Tibial nerve (tissue), 4 donors: ENCODE measurements at regions not wholly inside any gene's neighbourhood (a gene's known extent, or its start where the extent isn't known, plus 50 kb on each side); places are given as distances from the start of the nearest gene placed in this dataset.

Source experiments
- DNase-seq, 2 donors: peaks; one replicate each; pipeline ENCODE4 v3.0.0-alpha.2; 2019; ENCODE audit warnings: low spot score in 2 of 2
- H3K27ac ChIP-seq, 4 donors: fragments of 200-600 bp; sonication (generic) in 3 of 4; one replicate each; pipeline ENCODE4 v1.5.1; 2017 to 2019; ENCODE audit warnings: mild to moderate bottlenecking in 1 of 4
- H3K27me3 ChIP-seq, 2 donors: fragments of 200-600 bp; sonication (generic) in 1 of 2; one replicate each; pipeline versions ENCODE4 v1.5.1 to v1.6.0; 2017 to 2019
- H3K36me3 ChIP-seq, 3 donors: fragments of 200-600 bp; sonication (generic); one replicate each; pipeline ENCODE4 v1.5.1; 2018 to 2019
- H3K4me1 ChIP-seq, 4 donors: fragments of 200-600 bp; sonication (generic) in 3 of 4; one replicate each; pipeline ENCODE4 v1.5.1; 2017 to 2019
- H3K4me3 ChIP-seq, 4 donors: fragments of 200-600 bp; sonication (generic) in 3 of 4; one replicate each; pipeline ENCODE4 v1.5.1; 2017 to 2019; ENCODE audit warnings: mild to moderate bottlenecking in 1 of 4, moderate library complexity in 1 of 4
- H3K9me3 ChIP-seq, 4 donors: fragments of 200-600 bp; sonication (generic) in 3 of 4; one replicate each; pipeline ENCODE4 v1.5.1; 2017 to 2019
- CTCF ChIP-seq, 5 experiments: fragments of 200-600 bp in 3 of 5; fragments of 450-650 bp in 2 of 5; sonication (generic) in 3 of 5; IDR thresholded peaks; one replicate each; pipeline ENCODE4 v1.5.1; 2016 to 2019; ENCODE audit warnings: antibody characterized with exemption in 5 of 5, mild to moderate bottlenecking in 3 of 5, moderate library complexity in 2 of 5
- EP300 ChIP-seq, 2 donors: sonication (generic); formaldehyde crosslinking; IDR thresholded peaks; one replicate each; pipeline ENCODE4 v1.6.1; 2017; ENCODE audit warnings: antibody characterized with exemption in 2 of 2, mild to moderate bottlenecking in 1 of 2
- POLR2A ChIP-seq, 2 donors: fragments of 450-650 bp; IDR thresholded peaks; one replicate each; pipeline ENCODE4 v1.6.1; 2017; ENCODE audit warnings: antibody characterized with exemption in 2 of 2, mild to moderate bottlenecking in 2 of 2, moderate library complexity in 2 of 2
- WGBS, 2 donors: methylation state at CpG; one replicate each; pipeline ENCODE4 v1.1.5; 2018; 5-methylcytosine and 5-hydroxymethylcytosine counted together

GRCh38 chr16:76959166-76959565, 231.8 kb upstream of the MON1B start:
- Histone ChIP-seq H3K4me3 (no peak overlapping the region), H3K27ac (no peak overlapping the region), H3K4me1 (no peaks in the 10 kb centered on the region), H3K27me3 (no peaks in the 10 kb centered on the region), H3K9me3 (no peaks in the 10 kb centered on the region), H3K36me3 (no peaks in the 10 kb centered on the region)
- TF ChIP-seq EP300 (IDR thresholded peaks at IDR 0.05), result no peak
- TF ChIP-seq CTCF (IDR thresholded peaks at IDR 0.05), result no peak
- no peak for TF ChIP-seq POLR2A (IDR thresholded peaks at IDR 0.05)
- 87 to 96% methylated on average over 1 of the region's 1 CpG for WGBS, 2 donors
- DNase-seq, result no peak

- no peak for DNase-seq
- no peaks in the 10 kb centered on the region for H3K27me3 ChIP-seq
- no peaks in the 10 kb centered on the region for H3K4me1 ChIP-seq
- no peak overlapping the region for H3K4me3 ChIP-seq
- no peaks in the 10 kb centered on the region for H3K9me3 ChIP-seq
- no peak for TF ChIP-seq CTCF (IDR thresholded peaks at IDR 0.05)
- TF ChIP-seq EP300 (IDR thresholded peaks at IDR 0.05), result no peak
- no peak for TF ChIP-seq POLR2A (IDR thresholded peaks at IDR 0.05)
- H3K36me3 ChIP-seq, result no peaks in the 10 kb centered on the region
- 85 to 86% methylated on average over 9 of the region's 9 CpGs for WGBS, 2 donors
- no peak overlapping the region for H3K27ac ChIP-seq
Observed at GRCh38 chr16:76963614-76964315, 227.2 kb upstream of the MON1B start.

GRCh38 chr16:76964464-76965154, 226.4 kb upstream of the MON1B start:
- Histone ChIP-seq H3K4me3 (no peak overlapping the region), H3K4me1 (no peaks in the 10 kb centered on the region), H3K36me3 (no peaks in the 10 kb centered on the region), H3K27ac (no peak overlapping the region), H3K9me3 (no peaks in the 10 kb centered on the region), H3K27me3 (no peaks in the 10 kb centered on the region)
- no peak for DNase-seq
- 92 to 100% methylated on average over 2 of the region's 2 CpGs for WGBS, 2 donors
- no peak for TF ChIP-seq EP300 (IDR thresholded peaks at IDR 0.05)
- TF ChIP-seq CTCF (IDR thresholded peaks at IDR 0.05), result no peak
- no peak for TF ChIP-seq POLR2A (IDR thresholded peaks at IDR 0.05)

- Histone ChIP-seq H3K36me3 (no peaks in the 10 kb centered on the region), H3K27me3 (no peaks in the 10 kb centered on the region), H3K4me3 (no peak overlapping the region), H3K4me1 (no peaks in the 10 kb centered on the region), H3K9me3 (no peaks in the 10 kb centered on the region), H3K27ac (no peak overlapping the region)
- TF ChIP-seq POLR2A (IDR thresholded peaks at IDR 0.05) (no peak), EP300 (IDR thresholded peaks at IDR 0.05) (no peak), CTCF (IDR thresholded peaks at IDR 0.05) (no peak)
- 80 to 82% methylated on average over 5 of the region's 5 CpGs for WGBS, 2 donors
- no peak for DNase-seq
Observed at GRCh38 chr16:76970087-76970744, 220.8 kb upstream of the MON1B start.

- Histone ChIP-seq H3K27me3 (no peaks in the 10 kb centered on the region), H3K4me1 (no peaks in the 10 kb centered on the region)
- 50 to 53% methylated on average over 1 of the region's 1 CpG for WGBS, 2 donors
Observed at GRCh38 chr16:76970745-76971099, 220.3 kb upstream of the MON1B start.

More at GRCh38 chr16:76970745-76971099, 220.3 kb upstream of the MON1B start:
- no peaks in the 10 kb centered on the region for H3K36me3 ChIP-seq
- DNase-seq, result no peak
- H3K4me3 ChIP-seq, result no peak overlapping the region
- H3K27ac ChIP-seq, result no peak overlapping the region
- H3K9me3 ChIP-seq, result no peaks in the 10 kb centered on the region
- TF ChIP-seq POLR2A (IDR thresholded peaks at IDR 0.05), result no peak
- TF ChIP-seq EP300 (IDR thresholded peaks at IDR 0.05), result no peak
- no peak for TF ChIP-seq CTCF (IDR thresholded peaks at IDR 0.05)
